PC-3 (cell line): ENCODE measurements at regions not wholly inside any gene's neighbourhood (a gene's known extent, or its start where the extent isn't known, plus 50 kb on each side); places are given as distances from the start of the nearest gene placed in this dataset.

ENCODE experiments used
- ATAC-seq: fragments of 200-7000 bp; cut with Tn5 transposase; 2 replicates; pipeline ENCODE4 v1.9.1; 2020; ENCODE audit warnings: mild to moderate bottlenecking, moderate library complexity
- BruUV-seq: library from RNA; stranded (reverse); fragments of 400-500 nt; replicated peaks from 2 replicates; lab custom pipeline; 2021; lab: Mats Ljungman, UMichigan
- CTCF ChIA-PET: fragments of 300-600 bp; sonication (Branson Sonifier 250); formaldehyde crosslinking; loops from one replicate; lab custom pipeline; 2022; ENCODE audit warnings: antibody characterized with exemption; lab: Charles Lee
- POLR2A ChIA-PET: fragments of 300-600 bp; sonication (Branson Sonifier 250); formaldehyde crosslinking; loops from one replicate; lab custom pipeline; 2022; ENCODE audit warnings: antibody characterized with exemption; ENCODE audit not compliant: unreplicated experiment; lab: Charles Lee
- DNase-seq: peaks from one replicate; pipeline ENCODE4 v3.0.0-alpha.2; 2015
- H2AFZ ChIP-seq: fragments of 300-600 bp; sonication (generic); 2 replicates; pipeline ENCODE4 v1.6.0; 2016; ENCODE audit warnings: antibody characterized with exemption, low read length
- H3F3A ChIP-seq: fragments of 300-600 bp; sonication (generic); one replicate; pipeline ENCODE4 v1.6.0; 2017; ENCODE audit warnings: antibody characterized with exemption, low read length, control low read depth, mild to moderate bottlenecking; ENCODE audit not compliant: unreplicated experiment
- H3K27ac ChIP-seq: fragments of 300-600 bp; sonication (generic); 2 replicates; pipeline ENCODE4 v1.5.1; 2016; ENCODE audit warnings: mild to moderate bottlenecking, low read length
- H3K27me3 ChIP-seq: fragments of 300-600 bp; sonication (generic); 2 replicates; pipeline ENCODE4 v1.6.1; 2016; ENCODE audit warnings: low read length, mixed read lengths
- H3K36me3 ChIP-seq: fragments of 300-600 bp; sonication (generic); 2 replicates; pipeline ENCODE4 v1.6.1; 2016; ENCODE audit warnings: low read depth, mixed run types, low read length, mixed read lengths
- H3K4me1 ChIP-seq: fragments of 300-600 bp; sonication (generic); 2 replicates; pipeline ENCODE4 v1.5.1; 2016; ENCODE audit warnings: low read length; ENCODE audit not compliant: insufficient read depth
- H3K4me2 ChIP-seq: fragments of 300-600 bp; sonication (generic); 2 replicates; pipeline ENCODE4 v1.6.0; 2016; ENCODE audit warnings: low read length
- H3K4me3 ChIP-seq: fragments of 300-600 bp; sonication (generic); 2 replicates; pipeline ENCODE4 v1.5.1; 2016; ENCODE audit warnings: mild to moderate bottlenecking, low read length, mixed read lengths
- H3K79me2 ChIP-seq: fragments of 300-600 bp; sonication (generic); 2 replicates; pipeline ENCODE4 v1.6.1; 2017; ENCODE audit warnings: low read length, mixed read lengths
- H3K9ac ChIP-seq: fragments of 300-600 bp; sonication (generic); 2 replicates; pipeline ENCODE4 v1.6.0; 2016; ENCODE audit warnings: mild to moderate bottlenecking, low read length
- H3K9me2 ChIP-seq: fragments of 300-600 bp; sonication (generic); replicated peaks from 2 replicates; pipeline ENCODE4 v1.6.1; 2016; ENCODE audit warnings: mixed run types, low read length, mixed read lengths
- H3K9me3 ChIP-seq: fragments of 300-600 bp; sonication (generic); 2 replicates; pipeline ENCODE4 v1.6.1; 2016; ENCODE audit warnings: low read length, mixed read lengths
- H4K20me1 ChIP-seq: fragments of 300-600 bp; sonication (generic); 2 replicates; pipeline ENCODE4 v1.6.1; 2016; ENCODE audit warnings: low read length, mixed read lengths
- EZH2 ChIP-seq: fragments of 300-600 bp; sonication (generic); IDR thresholded peaks from one replicate; pipeline ENCODE4 v1.6.1; 2017; ENCODE audit warnings: antibody characterized with exemption, mild to moderate bottlenecking, low read length; ENCODE audit not compliant: unreplicated experiment
- EZH2phosphoT487 ChIP-seq: fragments of 300-600 bp; sonication (generic); IDR thresholded peaks from 2 replicates; pipeline ENCODE4 v1.6.1; 2018; ENCODE audit warnings: mild to moderate bottlenecking, antibody characterized with exemption, low read length, borderline replicate concordance
- intact Hi-C: fragments of 100-400 bp; cut with micrococcal nuclease; formaldehyde crosslinking; loops from 2 replicates; pipeline ENCODE4 v1.9.0; 2023
- TF ChIP-seq, protein P1 (sequence below): fragments of 300-600 bp; sonication (generic); conservative IDR thresholded peaks from 2 replicates; pipeline ENCODE4 v1.5.1; 2017; ENCODE audit warnings: antibody characterized with exemption, low read depth, mild to moderate bottlenecking, low read length

DNA sequence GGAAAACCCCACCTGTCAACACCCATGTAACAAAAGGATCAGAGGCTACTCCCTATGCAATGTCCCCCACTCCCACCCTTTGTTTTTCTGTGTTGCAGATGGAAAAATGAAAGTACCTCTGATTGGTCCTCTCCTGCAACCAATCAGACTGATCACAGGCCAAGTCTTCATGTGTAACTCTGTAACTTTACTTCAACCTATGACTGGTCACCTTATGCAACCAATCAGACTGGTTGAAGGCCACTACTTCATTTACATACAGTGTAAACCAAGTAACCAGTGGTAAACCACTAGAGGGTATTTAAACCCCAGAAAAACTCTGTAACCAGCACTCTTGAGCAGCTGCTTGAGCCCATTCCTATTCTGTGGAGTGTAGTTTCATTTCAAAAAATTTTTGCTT, 266.3 kb upstream of the OLFM3 start:
- BruUV-seq, result no TSS peak
- POLR2A ChIA-PET, result no interaction called here
- Histone ChIP-seq H3K9me3 (no peaks in the 10 kb centered on the region), H4K20me1 (no peaks in the 10 kb centered on the region), H3K79me2 (no peaks in the 10 kb centered on the region), H3K9me2 (no peaks in the 10 kb centered on the region), H3K9ac (no peak overlapping the region), H3K4me2 (no peak overlapping the region), H3K27me3 (no peaks in the 10 kb centered on the region), H3F3A (no peaks in the 10 kb centered on the region), H3K4me1 (no peaks in the 10 kb centered on the region), H3K36me3 (no peaks in the 10 kb centered on the region), H2AFZ (no peak overlapping the region), H3K4me3 (no peak overlapping the region), H3K27ac (no peak overlapping the region)
- intact Hi-C loops, result no loop called here
- DNase-seq (no peak), ATAC-seq (no peak)
- TF ChIP-seq EZH2 (no peak), EZH2phosphoT487 (no peak)
- TF ChIP-seq, protein P1, sequence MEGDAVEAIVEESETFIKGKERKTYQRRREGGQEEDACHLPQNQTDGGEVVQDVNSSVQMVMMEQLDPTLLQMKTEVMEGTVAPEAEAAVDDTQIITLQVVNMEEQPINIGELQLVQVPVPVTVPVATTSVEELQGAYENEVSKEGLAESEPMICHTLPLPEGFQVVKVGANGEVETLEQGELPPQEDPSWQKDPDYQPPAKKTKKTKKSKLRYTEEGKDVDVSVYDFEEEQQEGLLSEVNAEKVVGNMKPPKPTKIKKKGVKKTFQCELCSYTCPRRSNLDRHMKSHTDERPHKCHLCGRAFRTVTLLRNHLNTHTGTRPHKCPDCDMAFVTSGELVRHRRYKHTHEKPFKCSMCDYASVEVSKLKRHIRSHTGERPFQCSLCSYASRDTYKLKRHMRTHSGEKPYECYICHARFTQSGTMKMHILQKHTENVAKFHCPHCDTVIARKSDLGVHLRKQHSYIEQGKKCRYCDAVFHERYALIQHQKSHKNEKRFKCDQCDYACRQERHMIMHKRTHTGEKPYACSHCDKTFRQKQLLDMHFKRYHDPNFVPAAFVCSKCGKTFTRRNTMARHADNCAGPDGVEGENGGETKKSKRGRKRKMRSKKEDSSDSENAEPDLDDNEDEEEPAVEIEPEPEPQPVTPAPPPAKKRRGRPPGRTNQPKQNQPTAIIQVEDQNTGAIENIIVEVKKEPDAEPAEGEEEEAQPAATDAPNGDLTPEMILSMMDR, result no peak
- CTCF ChIA-PET, result no interaction called here

DNA sequence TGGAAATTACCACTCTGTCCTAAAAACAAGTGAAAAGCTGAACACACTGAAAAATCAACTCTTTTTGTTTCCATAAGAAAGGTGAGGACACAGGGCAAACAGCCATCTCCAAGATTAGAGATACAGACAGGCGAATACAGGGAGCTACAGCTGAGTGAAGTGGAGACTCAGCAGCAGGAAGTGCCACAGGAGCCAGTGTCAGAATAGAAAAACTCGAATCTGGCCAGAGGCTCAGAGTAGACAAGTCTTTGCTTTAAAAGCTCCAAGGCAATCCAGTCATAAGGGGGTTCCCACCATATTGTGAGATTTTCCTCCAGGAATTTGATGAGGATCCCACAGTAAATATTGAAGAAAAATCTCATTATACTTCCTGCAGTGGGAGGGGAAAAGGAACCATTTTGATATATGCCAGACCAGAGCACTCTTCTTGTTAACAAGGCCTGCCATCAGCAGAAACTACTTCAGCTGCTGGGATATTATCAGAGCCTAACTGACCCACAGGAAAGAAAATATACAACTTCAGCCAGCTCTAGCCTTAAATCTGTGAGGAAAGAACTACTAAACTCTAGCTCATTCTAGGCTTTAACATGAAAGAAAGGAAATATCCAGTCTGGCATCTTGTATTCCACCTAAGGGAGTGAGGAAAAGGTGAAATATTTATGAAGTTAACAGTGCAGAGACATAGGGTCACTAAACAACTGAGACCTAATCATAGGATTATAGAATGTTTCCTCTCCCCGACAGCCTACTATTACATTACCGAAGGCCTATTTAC, 256.2 kb upstream of the OLFM3 start:
- H3K4me2 ChIP-seq, result no peak overlapping the region
- H3F3A ChIP-seq, result no peaks in the 10 kb centered on the region
- no peaks in the 10 kb centered on the region for H3K9me2 ChIP-seq
- peaks cover 45% of the 10 kb centered on the region for H3K27me3 ChIP-seq
- H3K27ac ChIP-seq, result no peak overlapping the region
- TF ChIP-seq, protein P1, result no peak
- TF ChIP-seq EZH2phosphoT487 (no peak), EZH2 (no peak)
- H3K9ac ChIP-seq, result no peak overlapping the region
- ATAC-seq (no peak), DNase-seq (no peak)
- H3K9me3 ChIP-seq, result no peaks in the 10 kb centered on the region
- ChIA-PET CTCF (no interaction called here), POLR2A (no interaction called here)
- no peaks in the 10 kb centered on the region for H3K4me1 ChIP-seq
- H2AFZ ChIP-seq, result no peak overlapping the region
- intact Hi-C loops, result no loop called here
- H3K4me3 ChIP-seq, result no peak overlapping the region
- no peaks in the 10 kb centered on the region for H3K36me3 ChIP-seq
- no peaks in the 10 kb centered on the region for H3K79me2 ChIP-seq
- BruUV-seq, result no TSS peak
- no peaks in the 10 kb centered on the region for H4K20me1 ChIP-seq
